A549 (cell line): ENCODE measurements at regions not wholly inside any gene's neighbourhood (a gene's known extent, or its start where the extent isn't known, plus 50 kb on each side); places are given as distances from the start of the nearest gene placed in this dataset.

ENCODE experiments used
- ATAC-seq, 2 experiments: fragments of 200-7000 bp in 1 of 2; fragments of >200 bp in 1 of 2; cut with Nextera tagmentation in 1 of 2; cut with Tn5 transposase in 1 of 2; 3 replicates each; pipeline versions ENCODE4 v1.8.0 to v1.9.1; 2018 to 2020; ENCODE audit warnings: mild to moderate bottlenecking in 1 of 2, moderate library complexity in 1 of 2
- CTCF ChIA-PET: fragments of 300-600 bp; sonication (Branson Sonifier 250); formaldehyde crosslinking; extraction: SDS; loops from one replicate; lab custom pipeline; 2021; ENCODE audit warnings: antibody characterized with exemption, inconsistent platforms; lab: Yijun Ruan, JAX
- POLR2A ChIA-PET: fragments of 350-600 bp; formaldehyde crosslinking; extraction: SDS; loops from one replicate; lab custom pipeline; 2021; ENCODE audit warnings: antibody characterized with exemption, inconsistent platforms; lab: Yijun Ruan, JAX
- DNase-seq, 2 experiments: peaks; one replicate each; pipeline versions ENCODE4 v3.0.0 to v3.0.0-alpha.2; 2011 to 2016; ENCODE audit warnings: low read depth in 1 of 2, low spot score in 1 of 2
- FAIRE-seq: peaks from 2 replicates; lab custom pipeline; 2011; peaks lifted over from hg19 to GRCh38; lab: Jason Lieb, UNC
- H3K27ac ChIP-seq, 2 experiments: fragments of >200 bp; sonication (Bioruptor Twin); formaldehyde crosslinking; 3 replicates each; pipeline ENCODE4 v1.5.1; 2016 to 2017
- H3K4me1 ChIP-seq: fragments of >200 bp; sonication (Bioruptor Twin); formaldehyde crosslinking; 3 replicates; pipeline ENCODE4 v1.6.1; 2016
- H3K4me2 ChIP-seq: fragments of >200 bp; sonication (Bioruptor Twin); formaldehyde crosslinking; 3 replicates; pipeline ENCODE4 v1.6.1; 2016
- H3K4me3 ChIP-seq: fragments of >200 bp; sonication (Bioruptor Twin); formaldehyde crosslinking; 3 replicates; pipeline ENCODE4 v1.5.1; 2016
- H3K9me3 ChIP-seq: fragments of >200 bp; sonication (Bioruptor Twin); formaldehyde crosslinking; 3 replicates; pipeline ENCODE4 v1.6.1; 2016
- BCL3 ChIP-seq: fragments of >200 bp; sonication (Bioruptor Twin); formaldehyde crosslinking; IDR thresholded peaks from 3 replicates; pipeline ENCODE4 v1.6.1; 2016
- CTCF ChIP-seq: fragments of >200 bp; sonication (Bioruptor Twin); formaldehyde crosslinking; IDR thresholded peaks from 3 replicates; pipeline ENCODE4 v1.5.1; 2016
- ELK1 ChIP-seq: fragments of 150-350 bp; IDR thresholded peaks from 2 replicates; pipeline ENCODE4 v1.6.1; 2014; ENCODE audit warnings: low read depth, mild to moderate bottlenecking, low read length
- FOSB ChIP-seq: fragments of 250-450 bp; sonication (Bioruptor Pico); IDR thresholded peaks from 2 replicates; pipeline ENCODE4 v1.5.0; 2020; ENCODE audit warnings: mild to moderate bottlenecking, moderate library complexity
- KDM5A ChIP-seq: fragments of 200-600 bp; sonication (generic); IDR thresholded peaks from 2 replicates; pipeline ENCODE4 v1.6.1; 2016; ENCODE audit warnings: antibody characterized with exemption, mild to moderate bottlenecking
- MAFK ChIP-seq: fragments of 450-650 bp; IDR thresholded peaks from 2 replicates; pipeline ENCODE4 v1.6.1; 2014; ENCODE audit not compliant: partially characterized antibody
- MYC ChIP-seq: IDR thresholded peaks from 2 replicates; pipeline ENCODE4 v1.6.1; 2012; ENCODE audit warnings: mild to moderate bottlenecking, inconsistent platforms, low read length, improper control_type of control experiment, borderline replicate concordance
- NPAS2 ChIP-seq: fragments of 250-450 bp; sonication (Bioruptor Pico); IDR thresholded peaks from 2 replicates; pipeline ENCODE4 v1.8.0; 2022; ENCODE audit warnings: mild to moderate bottlenecking, moderate library complexity, borderline replicate concordance
- PHF8 ChIP-seq: fragments of 200-600 bp; sonication (generic); IDR thresholded peaks from 2 replicates; pipeline ENCODE4 v1.6.1; 2016; ENCODE audit warnings: low read depth, mild to moderate bottlenecking, antibody characterized with exemption, moderate library complexity, borderline replicate concordance
- RAD21 ChIP-seq, 2 experiments: fragments of >200 bp in 1 of 2; sonication (Bioruptor Twin) in 1 of 2; formaldehyde crosslinking in 1 of 2; IDR thresholded peaks in 1 of 2; conservative IDR thresholded peaks in 1 of 2; 2 replicates in 1 of 2; 3 replicates in 1 of 2; pipeline ENCODE4 v1.6.1; 2012 to 2018; ENCODE audit warnings: inconsistent platforms in 1 of 2
- RARB ChIP-seq: fragments of 250-450 bp; sonication (Bioruptor Pico); IDR thresholded peaks from 2 replicates; pipeline ENCODE4 v1.8.0; 2021; ENCODE audit warnings: mild to moderate bottlenecking, moderate library complexity
- RCOR1 ChIP-seq: fragments of 150-350 bp; IDR thresholded peaks from 2 replicates; pipeline ENCODE4 v1.6.1; 2014; ENCODE audit warnings: antibody characterized with exemption, low read length, low read depth
- RFX5 ChIP-seq: fragments of 450-650 bp; IDR thresholded peaks from 2 replicates; pipeline ENCODE4 v1.7.1; 2014; ENCODE audit warnings: antibody characterized with exemption, mild to moderate bottlenecking, moderate library complexity
- USF2 ChIP-seq: fragments of 450-650 bp; IDR thresholded peaks from 2 replicates; pipeline ENCODE4 v1.6.1; 2014; ENCODE audit warnings: antibody characterized with exemption
- ZNF302 ChIP-seq: fragments of 250-450 bp; sonication (Bioruptor Pico); IDR thresholded peaks from 2 replicates; pipeline ENCODE4 v1.9.0; 2021; ENCODE audit warnings: inconsistent platforms, mild to moderate bottlenecking, moderate library complexity
- WGBS: methylation state at CpG from one replicate; pipeline ENCODE4 v1.1.6; 2017; ENCODE audit errors: missing lambda C conversion rate; 5-methylcytosine and 5-hydroxymethylcytosine counted together

GRCh38 chr12:91810531-91811451, 334.9 kb downstream of the BTG1 start (continued):
- no peak for TF ChIP-seq USF2
- no peak for TF ChIP-seq MYC
- TF ChIP-seq MAFK: no peak
- TF ChIP-seq ELK1: no peak

GRCh38 chr12:91810077-91810476, 335.6 kb downstream of the BTG1 start:
- CTCF ChIA-PET: interaction anchor here (0.7 to 3.1 kb wide), 6 partner anchors 232 to 754 kb away, joined by 3 to 14 read pairs (median 8); partner anchors contain the start of gene BTG1
- 28% methylated on average over 1 of the region's 1 CpG for WGBS
- no peak overlapping the region for H3K4me3 ChIP-seq
- ATAC-seq: no peak
- no peak for TF ChIP-seq RARB (CRISPR knock-in tag)
- no peak for TF ChIP-seq ZNF302 (CRISPR knock-in tag)
- TF ChIP-seq RFX5: no peak
- TF ChIP-seq KDM5A: no peak
- TF ChIP-seq PHF8: no peak
- TF ChIP-seq FOSB: no peak
- TF ChIP-seq RAD21 (conservative IDR thresholded peaks at IDR 0.05 in 1 of 2, IDR thresholded peaks at IDR 0.05 in 1 of 2): no peak
- no peak for TF ChIP-seq CTCF
- TF ChIP-seq BCL3: no peak
- TF ChIP-seq RCOR1: no peak
- no peak for TF ChIP-seq NPAS2
- TF ChIP-seq, all 56 proteins: peak for 0
- DNase-seq: no peak
- FAIRE-seq: no peak
- no peaks in the 10 kb centered on the region for H3K4me1 ChIP-seq
- H3K27ac ChIP-seq: no peak overlapping the region
- no peaks in the 10 kb centered on the region for H3K9me3 ChIP-seq
- POLR2A ChIA-PET: no interaction called here
- no peak overlapping the region for H3K4me2 ChIP-seq

- DNase-seq: no peak
- Histone ChIP-seq H3K4me2 (no peak overlapping the region), H3K4me1 (no peaks in the 10 kb centered on the region), H3K4me3 (no peak overlapping the region), H3K9me3 (no peaks in the 10 kb centered on the region), H3K27ac (no peak overlapping the region)
- POLR2A ChIA-PET: no interaction called here
- no peak for TF ChIP-seq PHF8
- no peak for ATAC-seq
- no peak for FAIRE-seq
- 79% methylated on average over 5 of the region's 5 CpGs for WGBS
- CTCF ChIA-PET: no interaction called here
These were observed 340.6 kb downstream of the BTG1 start for GRCh38 chr12:91805031-91805430.
